PC-9 (cell line): ENCODE measurements at regions not wholly inside any gene's neighbourhood (a gene's known extent, or its start where the extent isn't known, plus 50 kb on each side); places are given as distances from the start of the nearest gene placed in this dataset.

Experiments
- BruUV-seq: library from RNA; stranded (reverse); fragments of 400-500 nt; replicated peaks from 2 replicates; lab custom pipeline; 2021; lab: Mats Ljungman, UMichigan
- CTCF ChIA-PET: fragments of 300-600 bp; sonication (Branson Sonifier 250); formaldehyde crosslinking; loops from one replicate; lab custom pipeline; 2022; ENCODE audit warnings: antibody characterized with exemption; lab: Charles Lee
- POLR2A ChIA-PET: fragments of 300-600 bp; sonication (Branson Sonifier 250); formaldehyde crosslinking; loops from one replicate; lab custom pipeline; 2022; ENCODE audit warnings: antibody characterized with exemption; ENCODE audit not compliant: unreplicated experiment; lab: Charles Lee
- DNase-seq, 2 experiments: peaks; one replicate each; pipeline versions ENCODE4 v3.0.0 to v3.0.0-alpha.2; 2015 to 2022; ENCODE audit warnings: mixed read lengths in 1 of 2
- H2AFZ ChIP-seq: fragments of 200-600 bp; sonication (generic); 2 replicates; pipeline ENCODE4 v1.8.1; 2017; ENCODE audit warnings: antibody characterized with exemption
- H3F3A ChIP-seq: fragments of 200-600 bp; sonication (generic); 2 replicates; pipeline ENCODE4 v1.8.1; 2017; ENCODE audit warnings: antibody characterized with exemption, mild to moderate bottlenecking, low read depth; ENCODE audit not compliant: insufficient read depth
- H3K27ac ChIP-seq: fragments of 200-600 bp; sonication (generic); 2 replicates; pipeline ENCODE4 v1.6.1; 2016; ENCODE audit warnings: mixed run types
- H3K27me3 ChIP-seq: fragments of 200-600 bp; sonication (generic); 2 replicates; pipeline ENCODE4 v1.6.1; 2016; ENCODE audit warnings: low read depth, mixed run types; ENCODE audit not compliant: insufficient read depth
- H3K36me3 ChIP-seq: fragments of 200-600 bp; sonication (generic); 2 replicates; pipeline ENCODE4 v1.6.1; 2016; ENCODE audit warnings: low read depth, mixed run types
- H3K4me1 ChIP-seq: fragments of 200-600 bp; sonication (generic); replicated peaks from 2 replicates; pipeline ENCODE4 v1.6.1; 2016; ENCODE audit warnings: mixed run types; ENCODE audit not compliant: insufficient read depth
- H3K4me2 ChIP-seq: fragments of 200-600 bp; sonication (generic); 2 replicates; pipeline ENCODE4 v1.6.1; 2017; ENCODE audit warnings: mixed run types
- H3K4me3 ChIP-seq: fragments of 200-600 bp; sonication (generic); 2 replicates; pipeline ENCODE4 v1.6.1; 2016; ENCODE audit warnings: mixed run types
- H3K79me2 ChIP-seq: fragments of 200-600 bp; sonication (generic); 2 replicates; pipeline ENCODE4 v1.6.1; 2017; ENCODE audit warnings: low read depth, mixed run types
- H3K9me2 ChIP-seq: fragments of 200-600 bp; sonication (generic); 2 replicates; pipeline ENCODE4 v1.8.1; 2017; ENCODE audit warnings: mild to moderate bottlenecking; ENCODE audit not compliant: insufficient read depth
- H3K9me3 ChIP-seq: fragments of 200-600 bp; sonication (generic); 2 replicates; pipeline ENCODE4 v1.8.1; 2016; ENCODE audit warnings: low read depth; ENCODE audit not compliant: insufficient read depth
- H4K20me1 ChIP-seq: fragments of 200-600 bp; sonication (generic); 2 replicates; pipeline ENCODE4 v1.8.1; 2017; ENCODE audit not compliant: insufficient read depth
- EZH2 ChIP-seq: fragments of 200-600 bp; sonication (generic); IDR thresholded peaks from 2 replicates; pipeline ENCODE4 v1.8.0; 2017; ENCODE audit warnings: antibody characterized with exemption, low read depth
- intact Hi-C: fragments of 100-400 bp; cut with micrococcal nuclease; formaldehyde crosslinking; loops from one replicate; pipeline ENCODE4 v1.10.0; 2022; ENCODE audit not compliant: unreplicated experiment
- TF ChIP-seq, protein P1 (sequence below): fragments of 200-600 bp; sonication (generic); conservative IDR thresholded peaks from 2 replicates; pipeline ENCODE4 v1.6.1; 2017; ENCODE audit warnings: mixed run types, antibody characterized with exemption, mild to moderate bottlenecking, moderate library complexity

DNA sequence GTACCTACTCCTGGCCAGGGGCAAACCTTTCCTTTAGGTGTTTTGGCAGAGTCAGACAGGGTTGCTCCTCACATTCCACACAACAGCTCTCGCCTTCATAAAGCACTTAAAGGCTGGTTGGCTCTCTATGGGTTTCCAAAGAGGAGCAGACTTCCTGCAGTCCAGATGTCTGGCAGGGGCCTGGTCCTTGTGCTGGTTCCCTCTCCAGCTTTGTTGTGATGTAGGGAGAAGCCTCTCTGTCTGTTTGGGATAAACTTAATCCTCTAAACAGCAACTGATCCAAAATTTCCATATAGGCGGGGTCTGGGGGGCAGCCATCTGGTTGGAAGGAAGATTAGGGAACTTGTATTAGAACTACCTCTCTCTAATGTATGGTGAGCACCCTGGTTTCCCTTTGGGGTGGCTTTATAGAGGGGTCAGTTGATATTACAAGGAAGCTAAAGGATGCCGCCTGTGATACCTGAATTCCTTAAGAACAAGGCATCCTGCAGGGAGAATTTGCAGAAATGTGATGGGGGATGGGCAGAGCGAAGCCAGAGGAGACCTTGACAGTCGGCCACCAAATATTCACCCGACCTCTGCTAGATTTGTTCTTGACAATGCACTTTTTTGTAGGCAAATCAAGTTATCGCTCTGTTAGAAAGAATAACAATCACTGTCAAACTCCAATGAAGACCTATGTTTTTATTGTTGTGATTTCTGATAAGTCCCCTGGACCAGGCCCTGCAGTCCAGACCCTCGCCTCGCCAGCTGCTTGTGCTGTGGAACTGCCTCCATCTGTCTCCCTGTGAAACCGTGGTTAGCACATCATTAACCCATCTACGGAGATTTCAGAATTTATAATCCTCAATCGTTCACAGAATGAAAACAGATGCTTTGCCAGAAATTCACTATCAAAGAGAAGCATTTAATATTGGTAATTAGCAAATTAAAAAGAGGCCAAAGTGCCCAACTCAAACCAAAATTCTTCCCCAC is 94.0 kb upstream of the RALGAPA2 start:
- no peaks in the 10 kb centered on the region for H3K9me3 ChIP-seq
- ChIA-PET POLR2A (no interaction called here), CTCF (no interaction called here)
- no peak for DNase-seq
- no TSS peak for BruUV-seq
- H4K20me1 ChIP-seq: no peaks in the 10 kb centered on the region
- H3F3A ChIP-seq: no peaks in the 10 kb centered on the region
- no peaks in the 10 kb centered on the region for H3K79me2 ChIP-seq
- no peak overlapping the region for H3K27ac ChIP-seq
- no peaks in the 10 kb centered on the region for H3K36me3 ChIP-seq
- peaks cover 68% of the 10 kb centered on the region for H3K27me3 ChIP-seq
- no peaks in the 10 kb centered on the region for H3K4me1 ChIP-seq
- H3K4me3 ChIP-seq: no peak overlapping the region
- H2AFZ ChIP-seq: no peak overlapping the region
- no peaks in the 10 kb centered on the region for H3K9me2 ChIP-seq
- intact Hi-C loops: no loop called here
- TF ChIP-seq, protein P1, sequence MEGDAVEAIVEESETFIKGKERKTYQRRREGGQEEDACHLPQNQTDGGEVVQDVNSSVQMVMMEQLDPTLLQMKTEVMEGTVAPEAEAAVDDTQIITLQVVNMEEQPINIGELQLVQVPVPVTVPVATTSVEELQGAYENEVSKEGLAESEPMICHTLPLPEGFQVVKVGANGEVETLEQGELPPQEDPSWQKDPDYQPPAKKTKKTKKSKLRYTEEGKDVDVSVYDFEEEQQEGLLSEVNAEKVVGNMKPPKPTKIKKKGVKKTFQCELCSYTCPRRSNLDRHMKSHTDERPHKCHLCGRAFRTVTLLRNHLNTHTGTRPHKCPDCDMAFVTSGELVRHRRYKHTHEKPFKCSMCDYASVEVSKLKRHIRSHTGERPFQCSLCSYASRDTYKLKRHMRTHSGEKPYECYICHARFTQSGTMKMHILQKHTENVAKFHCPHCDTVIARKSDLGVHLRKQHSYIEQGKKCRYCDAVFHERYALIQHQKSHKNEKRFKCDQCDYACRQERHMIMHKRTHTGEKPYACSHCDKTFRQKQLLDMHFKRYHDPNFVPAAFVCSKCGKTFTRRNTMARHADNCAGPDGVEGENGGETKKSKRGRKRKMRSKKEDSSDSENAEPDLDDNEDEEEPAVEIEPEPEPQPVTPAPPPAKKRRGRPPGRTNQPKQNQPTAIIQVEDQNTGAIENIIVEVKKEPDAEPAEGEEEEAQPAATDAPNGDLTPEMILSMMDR: no peak
- TF ChIP-seq EZH2: no peak
- no peak overlapping the region for H3K4me2 ChIP-seq

DNA sequence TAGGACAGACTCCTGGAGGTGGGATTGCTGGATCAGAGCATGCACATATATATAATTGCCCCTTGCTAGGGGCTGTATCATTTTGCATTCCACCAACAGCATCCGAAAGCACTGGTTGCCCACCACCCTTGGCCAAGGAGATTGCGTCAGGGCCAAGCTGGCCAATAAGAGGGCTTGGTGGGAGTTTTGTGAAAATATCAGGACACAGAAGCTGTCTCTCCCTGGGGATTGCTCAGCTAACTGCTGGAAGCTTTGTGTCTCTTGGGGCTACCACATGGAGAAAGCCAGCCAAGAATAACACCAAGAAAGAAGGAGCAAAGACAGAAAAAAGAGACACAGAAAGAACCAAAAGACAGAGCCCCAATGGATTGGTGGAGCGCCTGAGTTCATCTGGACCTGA is 90.6 kb upstream of the RALGAPA2 start:
- Histone ChIP-seq H3K4me1 (no peaks in the 10 kb centered on the region), H3K27me3 (peaks cover 62% of the 10 kb centered on the region), H3K36me3 (no peaks in the 10 kb centered on the region), H3F3A (no peaks in the 10 kb centered on the region), H3K79me2 (no peaks in the 10 kb centered on the region), H4K20me1 (no peaks in the 10 kb centered on the region), H2AFZ (no peak overlapping the region), H3K9me2 (no peaks in the 10 kb centered on the region), H3K4me2 (no peak overlapping the region), H3K4me3 (no peak overlapping the region), H3K9me3 (no peaks in the 10 kb centered on the region), H3K27ac (no peak overlapping the region)
- no peak for DNase-seq
- ChIA-PET CTCF (no interaction called here), POLR2A (no interaction called here)
- intact Hi-C loops: no loop called here
- no TSS peak for BruUV-seq
- TF ChIP-seq, protein P1: no peak
- TF ChIP-seq EZH2: no peak

GRCh38 chr20:20802328-20802727 is 89.9 kb upstream of the RALGAPA2 start:
- no peaks in the 10 kb centered on the region for H3K79me2 ChIP-seq
- H3K27me3 ChIP-seq: peaks cover 63% of the 10 kb centered on the region
- POLR2A ChIA-PET: no interaction called here
- H3F3A ChIP-seq: no peaks in the 10 kb centered on the region
- H3K4me3 ChIP-seq: no peak overlapping the region
- no peaks in the 10 kb centered on the region for H3K9me3 ChIP-seq
- H3K27ac ChIP-seq: no peak overlapping the region
- no peak overlapping the region for H2AFZ ChIP-seq
- no peak for DNase-seq
- intact Hi-C loops: no loop called here
- no TSS peak for BruUV-seq
- CTCF ChIA-PET: no interaction called here
- H3K4me2 ChIP-seq: no peak overlapping the region
- H3K9me2 ChIP-seq: no peaks in the 10 kb centered on the region
- no peak for TF ChIP-seq EZH2
- TF ChIP-seq, protein P1: no peak
- no peaks in the 10 kb centered on the region for H4K20me1 ChIP-seq
- H3K4me1 ChIP-seq: no peaks in the 10 kb centered on the region
- H3K36me3 ChIP-seq: no peaks in the 10 kb centered on the region
